HCT116 (cell line): ENCODE measurements at regions not wholly inside any gene's neighbourhood (a gene's known extent, or its start where the extent isn't known, plus 50 kb on each side); places are given as distances from the start of the nearest gene placed in this dataset.

ENCODE experiments used
- ATAC-seq: fragments of 200-7000 bp; cut with Tn5 transposase; 2 replicates; pipeline ENCODE4 v1.9.1; 2020; ENCODE audit warnings: mild to moderate bottlenecking, moderate library complexity
- BruUV-seq: library from RNA; stranded (reverse); fragments of 400-500 nt; replicated peaks from 2 replicates; lab custom pipeline; 2021; lab: Mats Ljungman, UMichigan
- CTCF ChIA-PET: fragments of 300-600 bp; sonication (Branson Sonifier 250); formaldehyde crosslinking; loops from one replicate; lab custom pipeline; 2021; ENCODE audit warnings: antibody characterized with exemption; lab: Charles Lee
- POLR2A ChIA-PET: fragments of 300-600, 350-600 bp; sonication (Branson Sonifier 250); formaldehyde crosslinking; loops from one replicate; lab custom pipeline; 2021; ENCODE audit warnings: antibody characterized with exemption; lab: Charles Lee
- RAD21 ChIA-PET, 2 experiments: fragments of 300-600 bp; sonication (Branson Sonifier 250); formaldehyde crosslinking; loops; one replicate each; lab custom pipeline; 2023; ENCODE audit warnings: low total read pairs in 2 of 2; ENCODE audit not compliant: uncharacterized antibody in 2 of 2, unreplicated experiment in 2 of 2, low non-redundant PET in 1 of 2; lab: Charles Lee
- DNase-seq: peaks from one replicate; pipeline ENCODE4 v3.0.0-alpha.2; 2010; ENCODE audit warnings: low read depth, low spot score
- H2AFZ ChIP-seq: fragments of 200-600 bp; shearing (Covaris generic), sonication (generic); 2 replicates; pipeline ENCODE4 v1.6.1; 2017; ENCODE audit warnings: low read depth, mixed run types, mixed read lengths, antibody characterized with exemption, low read length; ENCODE audit not compliant: poor library complexity, severe bottlenecking
- H3K27ac ChIP-seq: 2 replicates; pipeline ENCODE4 v1.5.1; 2012; ENCODE audit warnings: low read depth, low read length
- H3K27me3 ChIP-seq: fragments of 200-600 bp; sonication (generic); 2 replicates; pipeline ENCODE4 v1.6.1; 2016; ENCODE audit warnings: mixed run types, low read length, mixed read lengths; ENCODE audit not compliant: insufficient read depth
- H3K36me3 ChIP-seq, 2 experiments: fragments of 200-500 bp in 1 of 2; fragments of 200-600 bp in 1 of 2; sonication (Bioruptor generic) in 1 of 2; sonication (generic) in 1 of 2; 2 replicates each; pipeline versions ENCODE4 v1.5.1 to v1.6.1; 2014 to 2016; ENCODE audit warnings: low read length in 2 of 2, inconsistent platforms in 1 of 2, mixed read lengths in 1 of 2, mixed run types in 1 of 2; ENCODE audit not compliant: insufficient read depth in 2 of 2, control insufficient read depth in 1 of 2
- H3K4me1 ChIP-seq, 2 experiments: fragments of 200-600 bp in 1 of 2; sonication (generic) in 1 of 2; 2 replicates each; pipeline versions ENCODE4 v1.5.1 to v1.6.1; 2012 to 2017; ENCODE audit warnings: low read length in 2 of 2, inconsistent platforms in 1 of 2, mild to moderate bottlenecking in 1 of 2, mixed read lengths in 1 of 2, mixed run types in 1 of 2, moderate library complexity in 1 of 2; ENCODE audit not compliant: insufficient read depth in 2 of 2, control insufficient read depth in 1 of 2
- H3K4me2 ChIP-seq: fragments of 200-600 bp; sonication (generic); 2 replicates; pipeline ENCODE4 v1.6.1; 2017; ENCODE audit warnings: mixed run types, low read length, mixed read lengths
- H3K4me3 ChIP-seq, 2 experiments: fragments of 200-600 bp in 1 of 2; sonication (generic) in 1 of 2; replicated peaks in 1 of 2; 2 replicates each; pipeline ENCODE4 v1.5.1; 2011 to 2016; ENCODE audit warnings: low read length in 2 of 2, control low read depth in 1 of 2, low read depth in 1 of 2, mild to moderate bottlenecking in 1 of 2, mixed read lengths in 1 of 2, mixed run types in 1 of 2
- H3K79me2 ChIP-seq: fragments of 200-600 bp; sonication (generic); 2 replicates; pipeline ENCODE4 v1.6.1; 2017; ENCODE audit warnings: mild to moderate bottlenecking, mixed run types, low read length, moderate library complexity, mixed read lengths; ENCODE audit not compliant: insufficient read depth
- H3K9ac ChIP-seq: fragments of 200-600 bp; sonication (generic); 2 replicates; pipeline ENCODE4 v1.6.1; 2016; ENCODE audit warnings: low read length, mixed read lengths
- H3K9me2 ChIP-seq: fragments of 200-600 bp; sonication (generic), shearing (Covaris generic); 2 replicates; pipeline ENCODE4 v1.6.1; 2017; ENCODE audit warnings: mixed run types, mild to moderate bottlenecking, moderate library complexity; ENCODE audit not compliant: insufficient read depth
- H3K9me3 ChIP-seq, 2 experiments: fragments of 200-500 bp in 1 of 2; fragments of 200-600 bp in 1 of 2; sonication (Bioruptor generic) in 1 of 2; sonication (generic) in 1 of 2; 2 replicates each; pipeline ENCODE4 v1.6.1; 2014 to 2017; ENCODE audit warnings: low read length in 2 of 2, mixed read lengths in 2 of 2, inconsistent platforms in 1 of 2, low read depth in 1 of 2, mild to moderate bottlenecking in 1 of 2, mixed run types in 1 of 2, moderate library complexity in 1 of 2; ENCODE audit not compliant: control insufficient read depth in 1 of 2, insufficient read depth in 1 of 2
- H4K20me1 ChIP-seq: fragments of 200-600 bp; sonication (generic), shearing (Covaris generic); 2 replicates; pipeline ENCODE4 v1.6.1; 2017; ENCODE audit warnings: mixed run types, mild to moderate bottlenecking, moderate library complexity; ENCODE audit not compliant: insufficient read depth
- CEBPB ChIP-seq: IDR thresholded peaks from 2 replicates; pipeline ENCODE4 v1.6.1; 2012; ENCODE audit warnings: low read depth
- EGR1 ChIP-seq: IDR thresholded peaks from 2 replicates; pipeline ENCODE4 v1.6.1; 2012; ENCODE audit warnings: low read depth
- EZH2phosphoT487 ChIP-seq: fragments of 200-600 bp; IDR thresholded peaks from 2 replicates; pipeline ENCODE4 v1.6.1; 2018; ENCODE audit warnings: antibody characterized with exemption, borderline replicate concordance
- POLR2A ChIP-seq: IDR thresholded peaks from 2 replicates; pipeline ENCODE4 v1.7.0; 2011; ENCODE audit warnings: borderline replicate concordance; ENCODE audit not compliant: insufficient read depth, insufficient read length; ENCODE audit errors: extremely low read depth
- POLR2AphosphoS5 ChIP-seq: IDR thresholded peaks from 2 replicates; pipeline ENCODE4 v1.6.1; 2011; ENCODE audit warnings: mild to moderate bottlenecking, low read depth, low read length, moderate library complexity
- RAD21 ChIP-seq: IDR thresholded peaks from 2 replicates; pipeline ENCODE4 v1.6.1; 2012; ENCODE audit warnings: low read depth, mild to moderate bottlenecking
- SIN3A ChIP-seq: IDR thresholded peaks from 2 replicates; pipeline ENCODE4 v1.6.1; 2012; ENCODE audit warnings: low read depth
- SRF ChIP-seq: IDR thresholded peaks from 2 replicates; pipeline ENCODE4 v1.6.1; 2012; ENCODE audit warnings: low read depth
- TCF7L2 ChIP-seq: IDR thresholded peaks from 2 replicates; pipeline ENCODE4 v1.7.0; 2011; ENCODE audit warnings: borderline replicate concordance, inconsistent platforms; ENCODE audit not compliant: insufficient read depth, insufficient read length; ENCODE audit errors: extremely low read depth
- YY1 ChIP-seq: IDR thresholded peaks from 2 replicates; pipeline ENCODE4 v1.6.1; 2011; ENCODE audit warnings: low read length, low read depth, moderate library complexity, mild to moderate bottlenecking; ENCODE audit not compliant: insufficient replicate concordance; ENCODE audit errors: extremely low read depth
- ZNF274 ChIP-seq: fragments of 200-500 bp; sonication (Bioruptor generic); IDR thresholded peaks from 2 replicates; pipeline ENCODE4 v1.6.1; 2014; ENCODE audit warnings: mild to moderate bottlenecking, low read depth, low read length, inconsistent platforms
- intact Hi-C: fragments of 100-400 bp; cut with micrococcal nuclease; formaldehyde crosslinking; loops from 2 replicates; pipeline ENCODE4 v1.10.0; 2022
- TF ChIP-seq, protein P1 (sequence below), 3 experiments: fragments of 200-600 bp in 1 of 3; sonication (generic) in 1 of 3; IDR thresholded peaks in 2 of 3; conservative IDR thresholded peaks in 1 of 3; 2 replicates each; pipeline ENCODE4 v1.5.1; 2012 to 2017; ENCODE audit warnings: low read depth in 2 of 3, low read length in 2 of 3, antibody characterized with exemption in 1 of 3, borderline replicate concordance in 1 of 3, control low read depth in 1 of 3, mild to moderate bottlenecking in 1 of 3, mixed read lengths in 1 of 3, mixed run types in 1 of 3, moderate library complexity in 1 of 3; ENCODE audit not compliant: insufficient read depth in 1 of 3
- TF ChIP-seq, protein P2 (sequence below): IDR thresholded peaks from 2 replicates; pipeline ENCODE4 v1.6.1; 2011; ENCODE audit warnings: mild to moderate bottlenecking, low read length, moderate library complexity; ENCODE audit not compliant: insufficient replicate concordance; ENCODE audit errors: extremely low read depth
- TF ChIP-seq, protein P3 (sequence below): IDR thresholded peaks from 2 replicates; pipeline ENCODE4 v1.6.1; 2012

DNA sequence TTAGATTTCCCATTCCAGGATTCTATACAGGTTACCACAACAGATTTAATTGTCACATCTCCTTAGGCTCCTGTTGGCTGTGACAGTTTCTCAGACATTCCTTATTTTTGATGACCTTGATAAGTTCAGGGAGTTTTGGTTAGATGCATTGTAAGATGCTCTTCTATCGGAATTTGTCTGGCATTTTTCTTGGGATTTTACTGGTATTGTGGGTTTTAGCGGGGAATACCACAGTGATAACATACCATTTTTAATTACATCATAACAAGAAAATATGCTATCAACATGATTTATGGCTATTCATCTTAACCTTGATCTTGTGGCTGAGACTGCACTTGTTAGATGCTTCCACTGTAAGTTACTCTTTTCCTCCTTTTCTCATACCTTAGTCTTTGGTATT, 217.5 kb upstream of the PPFIA2 start:
- Histone ChIP-seq H3K4me3 (no peak overlapping the region), H3K27me3 (no peaks in the 10 kb centered on the region), H3K4me2 (no peak overlapping the region), H3K4me1 (no peaks in the 10 kb centered on the region), H3K9ac (no peak overlapping the region), H3K36me3 (no peaks in the 10 kb centered on the region), H3K27ac (no peak overlapping the region), H3K9me3 (no peaks in the 10 kb centered on the region), H2AFZ (no peak overlapping the region), H3K79me2 (no peaks in the 10 kb centered on the region), H3K9me2 (no peaks in the 10 kb centered on the region), H4K20me1 (no peaks in the 10 kb centered on the region)
- ChIA-PET RAD21 (no interaction called here), POLR2A (no interaction called here), CTCF (no interaction called here)
- ATAC-seq (no peak), DNase-seq (no peak)
- intact Hi-C loops, result no loop called here
- no TSS peak for BruUV-seq
- TF ChIP-seq, protein P1, sequence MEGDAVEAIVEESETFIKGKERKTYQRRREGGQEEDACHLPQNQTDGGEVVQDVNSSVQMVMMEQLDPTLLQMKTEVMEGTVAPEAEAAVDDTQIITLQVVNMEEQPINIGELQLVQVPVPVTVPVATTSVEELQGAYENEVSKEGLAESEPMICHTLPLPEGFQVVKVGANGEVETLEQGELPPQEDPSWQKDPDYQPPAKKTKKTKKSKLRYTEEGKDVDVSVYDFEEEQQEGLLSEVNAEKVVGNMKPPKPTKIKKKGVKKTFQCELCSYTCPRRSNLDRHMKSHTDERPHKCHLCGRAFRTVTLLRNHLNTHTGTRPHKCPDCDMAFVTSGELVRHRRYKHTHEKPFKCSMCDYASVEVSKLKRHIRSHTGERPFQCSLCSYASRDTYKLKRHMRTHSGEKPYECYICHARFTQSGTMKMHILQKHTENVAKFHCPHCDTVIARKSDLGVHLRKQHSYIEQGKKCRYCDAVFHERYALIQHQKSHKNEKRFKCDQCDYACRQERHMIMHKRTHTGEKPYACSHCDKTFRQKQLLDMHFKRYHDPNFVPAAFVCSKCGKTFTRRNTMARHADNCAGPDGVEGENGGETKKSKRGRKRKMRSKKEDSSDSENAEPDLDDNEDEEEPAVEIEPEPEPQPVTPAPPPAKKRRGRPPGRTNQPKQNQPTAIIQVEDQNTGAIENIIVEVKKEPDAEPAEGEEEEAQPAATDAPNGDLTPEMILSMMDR (IDR thresholded peaks at IDR 0.05 in 2 of 3, conservative IDR thresholded peaks at IDR 0.05 in 1 of 3; ENCODE audit: borderline replicate concordance in 1 of 3, insufficient read depth in 1 of 3, low read depth in 2 of 3, low read length in 2 of 3), result no peak
- TF ChIP-seq SRF (no peak), YY1 (no peak), EZH2phosphoT487 (no peak), POLR2AphosphoS5 (no peak), TCF7L2 (no peak), EGR1 (no peak), POLR2A (no peak), ZNF274 (no peak), RAD21 (no peak), SIN3A (no peak), CEBPB (no peak)
- TF ChIP-seq, protein P2, sequence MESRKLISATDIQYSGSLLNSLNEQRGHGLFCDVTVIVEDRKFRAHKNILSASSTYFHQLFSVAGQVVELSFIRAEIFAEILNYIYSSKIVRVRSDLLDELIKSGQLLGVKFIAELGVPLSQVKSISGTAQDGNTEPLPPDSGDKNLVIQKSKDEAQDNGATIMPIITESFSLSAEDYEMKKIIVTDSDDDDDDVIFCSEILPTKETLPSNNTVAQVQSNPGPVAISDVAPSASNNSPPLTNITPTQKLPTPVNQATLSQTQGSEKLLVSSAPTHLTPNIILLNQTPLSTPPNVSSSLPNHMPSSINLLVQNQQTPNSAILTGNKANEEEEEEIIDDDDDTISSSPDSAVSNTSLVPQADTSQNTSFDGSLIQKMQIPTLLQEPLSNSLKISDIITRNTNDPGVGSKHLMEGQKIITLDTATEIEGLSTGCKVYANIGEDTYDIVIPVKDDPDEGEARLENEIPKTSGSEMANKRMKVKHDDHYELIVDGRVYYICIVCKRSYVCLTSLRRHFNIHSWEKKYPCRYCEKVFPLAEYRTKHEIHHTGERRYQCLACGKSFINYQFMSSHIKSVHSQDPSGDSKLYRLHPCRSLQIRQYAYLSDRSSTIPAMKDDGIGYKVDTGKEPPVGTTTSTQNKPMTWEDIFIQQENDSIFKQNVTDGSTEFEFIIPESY, result no peak
- TF ChIP-seq, protein P3, sequence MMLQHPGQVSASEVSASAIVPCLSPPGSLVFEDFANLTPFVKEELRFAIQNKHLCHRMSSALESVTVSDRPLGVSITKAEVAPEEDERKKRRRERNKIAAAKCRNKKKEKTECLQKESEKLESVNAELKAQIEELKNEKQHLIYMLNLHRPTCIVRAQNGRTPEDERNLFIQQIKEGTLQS, result no peak
- TF ChIP-seq, all 23 proteins: peak for 0
